ENCODE measurements at regions not wholly inside any gene's neighbourhood (a gene's known extent, or its start where the extent isn't known, plus 50 kb on each side); places are given as distances from the start of the nearest gene placed in this dataset.

GRCh38 chr20:12641619-12642018, 367.2 kb upstream of the SPTLC3 start:
- no peak overlapping the region for H3K27ac ChIP-seq (ENCODE audit: extremely low read depth, low read depth, low read length)
- CTCF ChIA-PET = no interaction called here
- H3K36me3 ChIP-seq (ENCODE audit: control insufficient read depth in 2 of 2, insufficient read depth in 1 of 2, low read length in 2 of 2) = no peaks in the 10 kb centered on the region
- no peak overlapping the region for H3K4me3 ChIP-seq (ENCODE audit: low read depth, low read length)
- POLR2A ChIA-PET = no interaction called here
- TF ChIP-seq ZNF768 (tag by site-specific recombination; IDR thresholded peaks at IDR 0.05) (no peak), ZXDB (tag by site-specific recombination; IDR thresholded peaks at IDR 0.05) (no peak), SP2 (tag by site-specific recombination; IDR thresholded peaks at IDR 0.05) (no peak), ZNF311 (tag by site-specific recombination; IDR thresholded peaks at IDR 0.05; ENCODE audit: borderline replicate concordance) (no peak), ZNF658 (tag by site-specific recombination; IDR thresholded peaks at IDR 0.05) (no peak), ZSCAN23 (tag by site-specific recombination; IDR thresholded peaks at IDR 0.05) (no peak), ZBTB48 (tag by site-specific recombination; IDR thresholded peaks at IDR 0.05) (no peak), ZNF341 (tag by site-specific recombination; IDR thresholded peaks at IDR 0.05; ENCODE audit: low read depth) (no peak), ZNF211 (tag by site-specific recombination; IDR thresholded peaks at IDR 0.05; ENCODE audit: low read depth) (no peak), ZBTB1 (tag by site-specific recombination; IDR thresholded peaks at IDR 0.05) (no peak), MEIS1 (CRISPR knock-in tag; IDR thresholded peaks at IDR 0.05; ENCODE audit: borderline replicate concordance) (no peak), YY1 (tag by site-specific recombination; IDR thresholded peaks at IDR 0.05) (no peak)
- H3K4me1 ChIP-seq (ENCODE audit: control insufficient read depth, insufficient read depth, low read length) = no peaks in the 10 kb centered on the region
- H3K9me3 ChIP-seq (ENCODE audit: control insufficient read depth, insufficient read depth, low read depth, low read length) = no peaks in the 10 kb centered on the region

- no peak overlapping the region for H3K4me3 ChIP-seq (ENCODE audit: low read depth, low read length)
- H3K9me3 ChIP-seq (ENCODE audit: control insufficient read depth, insufficient read depth, low read depth, low read length) = no peaks in the 10 kb centered on the region
- ChIA-PET POLR2A (no interaction called here), CTCF (interaction anchor here (0.9 kb wide), 1 partner anchor 16 kb away, joined by 3 read pairs; no protein-coding TSS in a partner anchor)
- no peak overlapping the region for H3K27ac ChIP-seq (ENCODE audit: extremely low read depth, low read depth, low read length)
- H3K36me3 ChIP-seq (ENCODE audit: control insufficient read depth in 2 of 2, insufficient read depth in 1 of 2, low read length in 2 of 2) = no peaks in the 10 kb centered on the region
- TF ChIP-seq ZNF37A (tag by site-specific recombination; IDR thresholded peaks at IDR 0.05) (no peak), ZNF248 (tag by site-specific recombination; IDR thresholded peaks at IDR 0.05) (no peak), KLF10 (tag by site-specific recombination; IDR thresholded peaks at IDR 0.05) (no peak), ZNF514 (tag by site-specific recombination; IDR thresholded peaks at IDR 0.05) (no peak), ZNF707 (tag by site-specific recombination; IDR thresholded peaks at IDR 0.05) (no peak), ZNF645 (tag by site-specific recombination; IDR thresholded peaks at IDR 0.05) (no peak), ZFP37 (tag by site-specific recombination; IDR thresholded peaks at IDR 0.05) (no peak), ZNF560 (tag by site-specific recombination; IDR thresholded peaks at IDR 0.05; ENCODE audit: borderline replicate concordance) (no peak), ZNF239 (tag by site-specific recombination; IDR thresholded peaks at IDR 0.05) (no peak), ZNF426 (tag by site-specific recombination; IDR thresholded peaks at IDR 0.05) (no peak), ZNF501 (tag by site-specific recombination; IDR thresholded peaks at IDR 0.05) (no peak), YY1 (tag by site-specific recombination; IDR thresholded peaks at IDR 0.05) (no peak), ZNF19 (tag by site-specific recombination; IDR thresholded peaks at IDR 0.05; ENCODE audit: low read depth) (no peak), ZBTB48 (tag by site-specific recombination; IDR thresholded peaks at IDR 0.05) (no peak), ZNF610 (tag by site-specific recombination; IDR thresholded peaks at IDR 0.05; ENCODE audit: borderline replicate concordance) (no peak), ZNF121 (tag by site-specific recombination; IDR thresholded peaks at IDR 0.05) (no peak)
- no peaks in the 10 kb centered on the region for H3K4me1 ChIP-seq (ENCODE audit: control insufficient read depth, insufficient read depth, low read length)
These were observed 364.3 kb upstream of the SPTLC3 start for GRCh38 chr20:12644461-12644860.
